Neural progenitor cell (in vitro differentiated cells): ENCODE measurements at regions not wholly inside any gene's neighbourhood (a gene's known extent, or its start where the extent isn't known, plus 50 kb on each side); places are given as distances from the start of the nearest gene placed in this dataset.

Source experiments
- DNase-seq: peaks from one replicate; pipeline ENCODE4 v3.0.0-alpha.2; 2016; ENCODE audit warnings: low spot score
- H2AFZ ChIP-seq: fragments of 200-600 bp; sonication (generic); replicated peaks from 2 replicates; pipeline ENCODE4 v1.6.1; 2016; ENCODE audit warnings: antibody characterized with exemption
- H3F3A ChIP-seq: fragments of 200-600 bp; sonication (generic); 2 replicates; pipeline ENCODE4 v1.6.1; 2016; ENCODE audit warnings: antibody characterized with exemption, low read depth
- H3K27ac ChIP-seq: fragments of 200-600 bp; sonication (generic); 2 replicates; pipeline ENCODE4 v1.5.1; 2016; ENCODE audit warnings: mild to moderate bottlenecking
- H3K27me3 ChIP-seq: fragments of 200-600 bp; sonication (generic); 2 replicates; pipeline ENCODE4 v1.6.1; 2016; ENCODE audit warnings: mild to moderate bottlenecking, moderate library complexity
- H3K36me3 ChIP-seq: fragments of 200-600 bp; sonication (generic); 2 replicates; pipeline ENCODE4 v1.5.1; 2016
- H3K4me1 ChIP-seq: fragments of 200-600 bp; sonication (generic); 2 replicates; pipeline ENCODE4 v1.6.1; 2016; ENCODE audit warnings: mixed run types
- H3K4me2 ChIP-seq: fragments of 200-600 bp; sonication (generic); 2 replicates; pipeline ENCODE4 v1.6.1; 2016
- H3K4me3 ChIP-seq: fragments of 200-600 bp; sonication (generic); 2 replicates; pipeline ENCODE4 v1.5.1; 2016
- H3K79me2 ChIP-seq: fragments of 200-600 bp; sonication (generic); 2 replicates; pipeline ENCODE4 v1.6.1; 2016; ENCODE audit warnings: low read depth
- H3K9ac ChIP-seq: fragments of 200-600 bp; sonication (generic); 2 replicates; pipeline ENCODE4 v1.6.1; 2016
- H3K9me3 ChIP-seq: fragments of 200-600 bp; sonication (generic); 2 replicates; pipeline ENCODE4 v1.5.1; 2016; ENCODE audit warnings: low read depth
- H4K20me1 ChIP-seq: fragments of 200-600 bp; sonication (generic); 2 replicates; pipeline ENCODE4 v1.6.1; 2016; ENCODE audit warnings: low read depth
- H3K27ac Mint-ChIP-seq: 3 replicates; pipeline ENCODE4 v1.8.0; 2021; ENCODE audit warnings: mixed read lengths
- H3K27me3 Mint-ChIP-seq: 2 replicates; pipeline ENCODE4 v1.8.0; 2022; ENCODE audit warnings: low read depth, mild to moderate bottlenecking, inconsistent platforms, moderate library complexity, mixed read lengths; ENCODE audit not compliant: insufficient read depth
- H3K36me3 Mint-ChIP-seq: 3 replicates; pipeline ENCODE4 v1.8.0; 2021; ENCODE audit warnings: mixed read lengths
- H3K4me1 Mint-ChIP-seq: 3 replicates; pipeline ENCODE4 v1.8.0; 2021; ENCODE audit warnings: mixed read lengths
- H3K4me3 Mint-ChIP-seq: 3 replicates; pipeline ENCODE4 v1.8.0; 2021; ENCODE audit warnings: mild to moderate bottlenecking, moderate library complexity, mixed read lengths
- H3K9me3 Mint-ChIP-seq: 3 replicates; pipeline ENCODE4 v1.8.0; 2020; ENCODE audit warnings: mixed read lengths
- CTCF ChIP-seq: fragments of 200-600 bp; sonication (generic); IDR thresholded peaks from 2 replicates; pipeline ENCODE4 v1.5.1; 2017; ENCODE audit warnings: antibody characterized with exemption, mild to moderate bottlenecking
- EZH2 ChIP-seq: fragments of 200-600 bp; sonication (generic); IDR thresholded peaks from 2 replicates; pipeline ENCODE4 v1.6.1; 2017; ENCODE audit warnings: antibody characterized with exemption, mild to moderate bottlenecking, moderate library complexity
- EZH2phosphoT487 ChIP-seq: fragments of 200-600 bp; sonication (generic); IDR thresholded peaks from 2 replicates; pipeline ENCODE4 v1.6.1; 2017; ENCODE audit warnings: antibody characterized with exemption

- DNase-seq, result no peak
- Histone ChIP-seq H3K27ac (no peak overlapping the region), H3K36me3 (no peaks in the 10 kb centered on the region), H3K9ac (no peak overlapping the region), H2AFZ (no peak overlapping the region), H3K27me3 (no peaks in the 10 kb centered on the region), H3K9me3 (no peaks in the 10 kb centered on the region), H3K4me1 (no peaks in the 10 kb centered on the region), H4K20me1 (no peaks in the 10 kb centered on the region), H3K79me2 (no peaks in the 10 kb centered on the region), H3F3A (no peaks in the 10 kb centered on the region), H3K4me2 (no peak overlapping the region), H3K4me3 (no peak overlapping the region)
- Mint-ChIP-seq H3K36me3 (peaks cover 3% of the 10 kb centered on the region), H3K27me3 (no peaks in the 10 kb centered on the region), H3K4me1 (no peaks in the 10 kb centered on the region), H3K4me3 (no peak overlapping the region), H3K27ac (no peak overlapping the region), H3K9me3 (peaks cover 24% of the 10 kb centered on the region)
- no peak for TF ChIP-seq EZH2
These were observed 547.4 kb upstream of the CXADR start for GRCh38 chr21:16965424-16965823.

GRCh38 chr21:16968436-16968835 is 544.4 kb upstream of the CXADR start:
- Histone ChIP-seq H3K4me2 (no peak overlapping the region), H2AFZ (no peak overlapping the region), H3K27ac (no peak overlapping the region), H3K9me3 (peaks cover 3% of the 10 kb centered on the region), H3K4me1 (no peaks in the 10 kb centered on the region), H3K4me3 (no peak overlapping the region), H3K79me2 (no peaks in the 10 kb centered on the region), H3K27me3 (no peaks in the 10 kb centered on the region), H3F3A (peaks cover 14% of the 10 kb centered on the region), H3K9ac (no peak overlapping the region), H3K36me3 (no peaks in the 10 kb centered on the region), H4K20me1 (no peaks in the 10 kb centered on the region)
- no peak overlapping the region for H3K27ac Mint-ChIP-seq
- DNase-seq, result no peak
- no peak overlapping the region for H3K4me3 Mint-ChIP-seq
- peaks cover 24% of the 10 kb centered on the region for H3K9me3 Mint-ChIP-seq
- H3K27me3 Mint-ChIP-seq, result no peaks in the 10 kb centered on the region
- H3K4me1 Mint-ChIP-seq, result peaks cover 2% of the 10 kb centered on the region
- peaks cover 3% of the 10 kb centered on the region for H3K36me3 Mint-ChIP-seq
- TF ChIP-seq EZH2 (no peak), EZH2phosphoT487 (no peak), CTCF (no peak)

- peaks cover 4% of the 10 kb centered on the region for H3K4me1 Mint-ChIP-seq
- H3K9me3 ChIP-seq, result peaks cover 3% of the 10 kb centered on the region
- DNase-seq, result no peak
- H3K4me1 ChIP-seq, result no peaks in the 10 kb centered on the region
- no peak overlapping the region for H3K4me2 ChIP-seq
- H3K27ac Mint-ChIP-seq, result no peak overlapping the region
- no peak for TF ChIP-seq EZH2
- no peak for TF ChIP-seq CTCF
- no peak for TF ChIP-seq EZH2phosphoT487
- peaks cover 17% of the 10 kb centered on the region for H3K9me3 Mint-ChIP-seq
- peaks cover 3% of the 10 kb centered on the region for H3K36me3 Mint-ChIP-seq
- no peak overlapping the region for H3K27ac ChIP-seq
- no peak overlapping the region for H3K4me3 ChIP-seq
- no peak overlapping the region for H3K4me3 Mint-ChIP-seq
- H3F3A ChIP-seq, result peaks cover 14% of the 10 kb centered on the region
- no peaks in the 10 kb centered on the region for H3K36me3 ChIP-seq
- H3K27me3 ChIP-seq, result no peaks in the 10 kb centered on the region
- H2AFZ ChIP-seq, result no peak overlapping the region
- no peaks in the 10 kb centered on the region for H3K27me3 Mint-ChIP-seq
- H3K9ac ChIP-seq, result no peak overlapping the region
- H4K20me1 ChIP-seq, result no peaks in the 10 kb centered on the region
- H3K79me2 ChIP-seq, result no peaks in the 10 kb centered on the region
These were observed 543.2 kb upstream of the CXADR start for GRCh38 chr21:16969636-16970035.

GRCh38 chr21:16974060-16974459 is 538.8 kb upstream of the CXADR start:
- peaks cover 32% of the 10 kb centered on the region for H3K4me1 Mint-ChIP-seq

More at GRCh38 chr21:16974060-16974459, 538.8 kb upstream of the CXADR start:
- H3K4me3 ChIP-seq, result no peak overlapping the region
- H4K20me1 ChIP-seq, result no peaks in the 10 kb centered on the region
- peaks cover 14% of the 10 kb centered on the region for H3F3A ChIP-seq
- no peak for DNase-seq
- no peaks in the 10 kb centered on the region for H3K36me3 Mint-ChIP-seq
- no peak overlapping the region for H3K9ac ChIP-seq
- no peaks in the 10 kb centered on the region for H3K36me3 ChIP-seq
- H3K27ac Mint-ChIP-seq, result no peak overlapping the region
- H3K27me3 ChIP-seq, result no peaks in the 10 kb centered on the region
- no peaks in the 10 kb centered on the region for H3K9me3 Mint-ChIP-seq
- H3K4me1 ChIP-seq, result peaks cover 9% of the 10 kb centered on the region
- H3K27me3 Mint-ChIP-seq, result peaks cover 2% of the 10 kb centered on the region
- TF ChIP-seq CTCF, result no peak
- no peak for TF ChIP-seq EZH2phosphoT487
- no peak for TF ChIP-seq EZH2
- no peak overlapping the region for H3K4me2 ChIP-seq
- H3K9me3 ChIP-seq, result peaks cover 3% of the 10 kb centered on the region
- no peaks in the 10 kb centered on the region for H3K79me2 ChIP-seq
- H3K4me3 Mint-ChIP-seq, result no peak overlapping the region
- no peak overlapping the region for H3K27ac ChIP-seq
- H2AFZ ChIP-seq, result no peak overlapping the region
